ENCODE measurements at regions not wholly inside any gene's neighbourhood (a gene's known extent, or its start where the extent isn't known, plus 50 kb on each side); places are given as distances from the start of the nearest gene placed in this dataset.

DNA sequence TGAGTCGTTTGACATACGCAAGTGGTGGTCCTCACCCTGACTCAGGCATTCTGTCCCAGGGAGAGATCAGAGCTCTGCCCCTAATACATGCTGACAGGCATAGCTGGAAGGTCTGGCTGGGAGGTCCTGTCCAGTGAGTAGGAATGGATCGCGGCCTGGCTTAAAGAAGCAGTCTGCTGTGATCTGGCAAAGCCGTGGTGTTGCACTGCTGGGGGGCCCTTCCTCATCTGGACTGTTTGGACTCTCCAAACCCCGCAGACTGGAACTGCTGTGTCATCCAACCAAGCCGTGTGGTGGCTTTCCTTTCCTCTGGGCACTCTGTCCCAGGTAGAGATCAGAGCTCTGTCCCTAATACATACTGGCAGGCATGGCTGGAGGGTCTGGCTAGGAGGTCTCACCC, 64.3 kb upstream of the MAGEB16 start:
- H3K27ac ChIP-seq, result no peak overlapping the region
- no peak for TF ChIP-seq ZFX (IDR thresholded peaks at IDR 0.05)
- TF ChIP-seq, protein P1, sequence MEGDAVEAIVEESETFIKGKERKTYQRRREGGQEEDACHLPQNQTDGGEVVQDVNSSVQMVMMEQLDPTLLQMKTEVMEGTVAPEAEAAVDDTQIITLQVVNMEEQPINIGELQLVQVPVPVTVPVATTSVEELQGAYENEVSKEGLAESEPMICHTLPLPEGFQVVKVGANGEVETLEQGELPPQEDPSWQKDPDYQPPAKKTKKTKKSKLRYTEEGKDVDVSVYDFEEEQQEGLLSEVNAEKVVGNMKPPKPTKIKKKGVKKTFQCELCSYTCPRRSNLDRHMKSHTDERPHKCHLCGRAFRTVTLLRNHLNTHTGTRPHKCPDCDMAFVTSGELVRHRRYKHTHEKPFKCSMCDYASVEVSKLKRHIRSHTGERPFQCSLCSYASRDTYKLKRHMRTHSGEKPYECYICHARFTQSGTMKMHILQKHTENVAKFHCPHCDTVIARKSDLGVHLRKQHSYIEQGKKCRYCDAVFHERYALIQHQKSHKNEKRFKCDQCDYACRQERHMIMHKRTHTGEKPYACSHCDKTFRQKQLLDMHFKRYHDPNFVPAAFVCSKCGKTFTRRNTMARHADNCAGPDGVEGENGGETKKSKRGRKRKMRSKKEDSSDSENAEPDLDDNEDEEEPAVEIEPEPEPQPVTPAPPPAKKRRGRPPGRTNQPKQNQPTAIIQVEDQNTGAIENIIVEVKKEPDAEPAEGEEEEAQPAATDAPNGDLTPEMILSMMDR (conservative IDR thresholded peaks at IDR 0.05), result no peak

- TF ChIP-seq, protein P1 (conservative IDR thresholded peaks at IDR 0.05), result no peak
- TF ChIP-seq ZFX (IDR thresholded peaks at IDR 0.05), result no peak
Measured at GRCh38 chrX:35741142-35741541, 57.0 kb upstream of the MAGEB16 start.

GRCh38 chrX:35743331-35743730, 54.8 kb upstream of the MAGEB16 start:
- no peak overlapping the region for H3K27ac ChIP-seq
- no peak for TF ChIP-seq ZFX (IDR thresholded peaks at IDR 0.05)
- TF ChIP-seq, protein P1 (conservative IDR thresholded peaks at IDR 0.05), result no peak

More at GRCh38 chrX:35741142-35741541, 57.0 kb upstream of the MAGEB16 start:
- H3K27ac ChIP-seq, result no peak overlapping the region

All from C4-2B (cell line).